HG03196 (cell line): ENCODE measurements at regions not wholly inside any gene's neighbourhood (a gene's known extent, or its start where the extent isn't known, plus 50 kb on each side); places are given as distances from the start of the nearest gene placed in this dataset.

Experiments
- ATAC-seq: cut with Tn5 transposase; IDR thresholded peaks from one replicate; pipeline ENCODE4 v1.9.1; 2021; ENCODE audit not compliant: unreplicated experiment

- no peak for ATAC-seq
These were observed 546.0 kb downstream of the BRD1 start for GRCh38 chr22:49281467-49282340.

- no peak for ATAC-seq
These were observed 549.3 kb downstream of the BRD1 start for GRCh38 chr22:49278340-49278739.

- ATAC-seq = no peak
These were observed 551.1 kb downstream of the BRD1 start for GRCh38 chr22:49276567-49276966.

- ATAC-seq = no peak
These were observed 552.8 kb downstream of the BRD1 start for GRCh38 chr22:49274754-49275380.

- no peak for ATAC-seq
These were observed 555.0 kb downstream of the BRD1 start for GRCh38 chr22:49272546-49273125.

- no peak for ATAC-seq
These were observed 555.8 kb downstream of the BRD1 start for GRCh38 chr22:49271831-49272230.

GRCh38 chr22:49271369-49271727, 556.3 kb downstream of the BRD1 start:
- ATAC-seq = no peak

GRCh38 chr22:49270595-49271368, 556.9 kb downstream of the BRD1 start:
- no peak for ATAC-seq

- ATAC-seq = no peak
These were observed 557.7 kb downstream of the BRD1 start for GRCh38 chr22:49269928-49270327.

GRCh38 chr22:49269371-49269770, 558.3 kb downstream of the BRD1 start:
- ATAC-seq = no peak

- ATAC-seq = no peak
These were observed 558.7 kb downstream of the BRD1 start for GRCh38 chr22:49268924-49269323.

- no peak for ATAC-seq
These were observed 559.7 kb downstream of the BRD1 start for GRCh38 chr22:49267996-49268395.

- no peak for ATAC-seq
These were observed 560.8 kb downstream of the BRD1 start for GRCh38 chr22:49266561-49267519.

GRCh38 chr22:49264696-49265095, 563.0 kb downstream of the BRD1 start:
- no peak for ATAC-seq

- ATAC-seq = no peak
These were observed 564.6 kb downstream of the BRD1 start for GRCh38 chr22:49263101-49263500.

GRCh38 chr22:49262167-49262566, 565.5 kb downstream of the BRD1 start:
- no peak for ATAC-seq

GRCh38 chr22:49261616-49262015, 566.1 kb downstream of the BRD1 start:
- no peak for ATAC-seq

- no peak for ATAC-seq
These were observed 566.7 kb downstream of the BRD1 start for GRCh38 chr22:49260681-49261580.
